Lower leg skin (tissue), 3 donors: ENCODE measurements at regions not wholly inside any gene's neighbourhood (a gene's known extent, or its start where the extent isn't known, plus 50 kb on each side); places are given as distances from the start of the nearest gene placed in this dataset.

Experiments used
- CTCF ChIP-seq, 3 donors: fragments of 450-650 bp; IDR thresholded peaks; one replicate each; pipeline ENCODE4 v1.5.1; 2016; ENCODE audit warnings: antibody characterized with exemption in 3 of 3, mild to moderate bottlenecking in 3 of 3, moderate library complexity in 2 of 3
- POLR2A ChIP-seq, 2 donors: fragments of 450-650 bp; IDR thresholded peaks; one replicate each; pipeline ENCODE4 v1.6.1; 2016 to 2017; ENCODE audit warnings: antibody characterized with exemption in 2 of 2, mild to moderate bottlenecking in 1 of 2, moderate library complexity in 1 of 2

GRCh38 chr16:14384745-14385144, 245.3 kb downstream of the PARN start:
- TF ChIP-seq CTCF (IDR thresholded peaks at IDR 0.05) (no peak), POLR2A (IDR thresholded peaks at IDR 0.05) (no peak)
